Stimulated activated CD8-positive, alpha-beta memory T cell treated with anti-CD3 and anti-CD28 coated beads, Interleukin-4, amount 100 ng/mL, for 48 hours (primary cell): ENCODE measurements at regions not wholly inside any gene's neighbourhood (a gene's known extent, or its start where the extent isn't known, plus 50 kb on each side); places are given as distances from the start of the nearest gene placed in this dataset.
"Not testable (repeated sequence)": the region's sequence is repeated elsewhere in the genome, so short reads cannot be mapped to it uniquely, and the experiment has no call there.

Experiments used
- DNase-seq: peaks from one replicate; pipeline ENCODE4 v3.0.0-alpha.2; 2020

- no peak for DNase-seq
Observed at GRCh38 chr1:172717722-172718465, 59.0 kb downstream of the FASLG start.

- DNase-seq: no peak
Observed at GRCh38 chr1:172719066-172719627, 60.2 kb downstream of the FASLG start.

- no peak for DNase-seq
Observed at GRCh38 chr1:172719694-172720138, 60.8 kb downstream of the FASLG start.

- DNase-seq: no peak
Observed at GRCh38 chr1:172720339-172720738, 61.4 kb downstream of the FASLG start.

- DNase-seq: no peak
Observed at GRCh38 chr1:172723251-172723650, 64.3 kb downstream of the FASLG start.

- no peak for DNase-seq
Observed at GRCh38 chr1:172724232-172724631, 65.3 kb downstream of the FASLG start.

GRCh38 chr1:172724765-172725613 is 66.1 kb downstream of the FASLG start:
- DNase-seq: no peak

GRCh38 chr1:172726740-172727139 is 67.8 kb downstream of the FASLG start:
- DNase-seq: no peak

GRCh38 chr1:172727275-172727857 is 68.5 kb downstream of the FASLG start:
- DNase-seq: no peak

GRCh38 chr1:172727956-172728603 is 69.2 kb downstream of the FASLG start:
- peak; percentile 63 for DNase-seq

- DNase-seq: not testable (repeated sequence)
Observed at GRCh38 chr1:172728705-172729104, 69.8 kb downstream of the FASLG start.

- no peak for DNase-seq
Observed at GRCh38 chr1:172732427-172732826, 73.5 kb downstream of the FASLG start.

GRCh38 chr1:172733815-172734214 is 74.9 kb downstream of the FASLG start:
- no peak for DNase-seq

- no peak for DNase-seq
Observed at GRCh38 chr1:172738389-172738788, 79.5 kb downstream of the FASLG start.

GRCh38 chr1:172742599-172743500 is 83.9 kb downstream of the FASLG start:
- DNase-seq: no peak

GRCh38 chr1:172745014-172745413 is 86.1 kb downstream of the FASLG start:
- no peak for DNase-seq

GRCh38 chr1:172746091-172746949 is 87.4 kb downstream of the FASLG start:
- peak; percentile 35 for DNase-seq

GRCh38 chr1:172748201-172748600 is 89.3 kb downstream of the FASLG start:
- no peak for DNase-seq

- no peak for DNase-seq
Observed at GRCh38 chr1:172751683-172752082, 92.8 kb downstream of the FASLG start.

GRCh38 chr1:172753964-172754363 is 95.1 kb downstream of the FASLG start:
- DNase-seq: no peak

GRCh38 chr1:172754609-172755008 is 95.7 kb downstream of the FASLG start:
- DNase-seq: no peak
